HG03520 (cell line): ENCODE measurements at regions not wholly inside any gene's neighbourhood (a gene's known extent, or its start where the extent isn't known, plus 50 kb on each side); places are given as distances from the start of the nearest gene placed in this dataset.
A peak's percentile ranks its signal among the peaks of the same experiment; 100 is the strongest.
"Not testable (repeated sequence)": the region's sequence is repeated elsewhere in the genome, so short reads cannot be mapped to it uniquely, and the experiment has no call there.

Source experiments
- ATAC-seq: cut with Tn5 transposase; IDR thresholded peaks from one replicate; pipeline ENCODE4 v1.9.1; 2021; ENCODE audit warnings: mild to moderate bottlenecking, moderate library complexity; ENCODE audit not compliant: unreplicated experiment

- peak; percentile 36 for ATAC-seq
Observed at GRCh38 chr6:118719351-118720124, 68.1 kb upstream of the CEP85L start.

GRCh38 chr6:118718903-118719302, 67.5 kb upstream of the CEP85L start:
- ATAC-seq = no peak

GRCh38 chr6:118718297-118718696, 66.9 kb upstream of the CEP85L start:
- no peak for ATAC-seq

- no peak for ATAC-seq
Observed at GRCh38 chr6:118717106-118717505, 65.7 kb upstream of the CEP85L start.

- ATAC-seq = not testable (repeated sequence)
Observed at GRCh38 chr6:118715907-118716306, 64.5 kb upstream of the CEP85L start.

GRCh38 chr6:118715376-118715775, 64.0 kb upstream of the CEP85L start:
- ATAC-seq = no peak

GRCh38 chr6:118714756-118715155, 63.4 kb upstream of the CEP85L start:
- ATAC-seq = no peak

- ATAC-seq = no peak
Observed at GRCh38 chr6:118712969-118713368, 61.6 kb upstream of the CEP85L start.

GRCh38 chr6:118710616-118711015, 59.2 kb upstream of the CEP85L start:
- no peak for ATAC-seq

GRCh38 chr6:118709859-118710350, 58.5 kb upstream of the CEP85L start:
- peak; percentile 88 for ATAC-seq

- peak; percentile 2 for ATAC-seq
Observed at GRCh38 chr6:118708744-118709143, 57.4 kb upstream of the CEP85L start.

- ATAC-seq = no peak
Observed at GRCh38 chr6:118708055-118708454, 56.7 kb upstream of the CEP85L start.

GRCh38 chr6:118706702-118707101, 55.3 kb upstream of the CEP85L start:
- ATAC-seq = no peak

- ATAC-seq = peak; percentile 33
Observed at GRCh38 chr6:118705544-118706491, 54.4 kb upstream of the CEP85L start.

GRCh38 chr6:118704915-118705314, 53.5 kb upstream of the CEP85L start:
- ATAC-seq = no peak

GRCh38 chr6:118701260-118701659, 49.9 kb upstream of the CEP85L start:
- ATAC-seq = not testable (repeated sequence)
